OCI-LY3 (cell line): ENCODE measurements at regions not wholly inside any gene's neighbourhood (a gene's known extent, or its start where the extent isn't known, plus 50 kb on each side); places are given as distances from the start of the nearest gene placed in this dataset.

Experiments
- H2AFZ ChIP-seq: fragments of 200-600, 300-600 bp; shearing (Covaris generic); 2 replicates; pipeline ENCODE4 v1.6.0; 2014; ENCODE audit warnings: antibody characterized with exemption, low read depth, low read length
- H3K27ac ChIP-seq: fragments of 200-600, 300-600 bp; sonication (generic); 2 replicates; pipeline ENCODE4 v1.5.1; 2014; ENCODE audit warnings: mild to moderate bottlenecking, low read length, moderate library complexity, mixed read lengths
- H3K27me3 ChIP-seq: fragments of 200-600, 300-600 bp; sonication (generic); 2 replicates; pipeline ENCODE4 v1.6.1; 2014; ENCODE audit warnings: low read depth, low read length, mixed read lengths
- H3K36me3 ChIP-seq: fragments of 200-600, 300-600 bp; sonication (generic); replicated peaks from 2 replicates; pipeline ENCODE3; 2014; ENCODE audit warnings: low read depth, low read length, mixed read lengths
- H3K4me1 ChIP-seq: fragments of 300-600, 200-600 bp; sonication (generic); 2 replicates; pipeline ENCODE4 v1.6.1; 2014; ENCODE audit warnings: low read length, mixed read lengths
- H3K4me2 ChIP-seq: fragments of 200-600, 300-600 bp; sonication (generic); 2 replicates; pipeline ENCODE4 v1.6.1; 2014; ENCODE audit warnings: low read length, mixed read lengths
- H3K4me3 ChIP-seq: fragments of 300-600, 200-600 bp; sonication (generic); 2 replicates; pipeline ENCODE4 v1.5.1; 2014; ENCODE audit warnings: antibody characterized with exemption, mild to moderate bottlenecking, low read length, moderate library complexity
- H3K79me2 ChIP-seq: fragments of 300-600, 200-600 bp; shearing (Covaris generic); 2 replicates; pipeline ENCODE4 v1.6.1; 2014; ENCODE audit warnings: mild to moderate bottlenecking, low read length, mixed read lengths
- H3K9ac ChIP-seq: fragments of 300-600, 200-600 bp; shearing (Covaris generic); 2 replicates; pipeline ENCODE4 v1.6.0; 2014; ENCODE audit warnings: mild to moderate bottlenecking, low read length, moderate library complexity
- H3K9me3 ChIP-seq: fragments of 200-600, 300-600 bp; shearing (Covaris generic); 2 replicates; pipeline ENCODE4 v1.6.1; 2014; ENCODE audit warnings: low read length, mixed read lengths; ENCODE audit not compliant: insufficient read depth
- H4K20me1 ChIP-seq: fragments of 200-600, 300-600 bp; sonication (generic); 2 replicates; pipeline ENCODE4 v1.6.1; 2016; ENCODE audit warnings: low read length, mixed read lengths; ENCODE audit not compliant: insufficient read depth
- CTCF ChIP-seq: fragments of 200-600, 300-600 bp; sonication (generic); IDR thresholded peaks from 2 replicates; pipeline ENCODE4 v1.5.1; 2014; ENCODE audit warnings: antibody characterized with exemption, low read length, low read depth
- EZH2phosphoT487 ChIP-seq: fragments of 200-600 bp; shearing (Covaris generic); IDR thresholded peaks from 2 replicates; pipeline ENCODE4 v1.6.1; 2018; ENCODE audit warnings: antibody characterized with exemption, mixed run types, low read depth

GRCh38 chr1:87852410-87853161, 523.9 kb downstream of the LMO4 start:
- no peaks in the 10 kb centered on the region for H3K27me3 ChIP-seq
- no peak overlapping the region for H3K9ac ChIP-seq
- H3K36me3 ChIP-seq: no peaks in the 10 kb centered on the region
- no peaks in the 10 kb centered on the region for H4K20me1 ChIP-seq
- H3K4me3 ChIP-seq: no peak overlapping the region
- TF ChIP-seq EZH2phosphoT487: no peak
- no peak for TF ChIP-seq CTCF
- no peak overlapping the region for H2AFZ ChIP-seq
- no peaks in the 10 kb centered on the region for H3K79me2 ChIP-seq
- H3K4me1 ChIP-seq: no peaks in the 10 kb centered on the region
- H3K9me3 ChIP-seq: no peaks in the 10 kb centered on the region
- no peak overlapping the region for H3K4me2 ChIP-seq
- H3K27ac ChIP-seq: no peak overlapping the region

GRCh38 chr1:87853576-87854351, 525.1 kb downstream of the LMO4 start:
- Histone ChIP-seq H3K9ac (no peak overlapping the region), H3K4me1 (no peaks in the 10 kb centered on the region), H4K20me1 (no peaks in the 10 kb centered on the region), H3K9me3 (no peaks in the 10 kb centered on the region), H3K4me2 (no peak overlapping the region), H3K4me3 (no peak overlapping the region), H3K27ac (no peak overlapping the region), H2AFZ (no peak overlapping the region), H3K79me2 (no peaks in the 10 kb centered on the region), H3K36me3 (no peaks in the 10 kb centered on the region), H3K27me3 (no peaks in the 10 kb centered on the region)
- TF ChIP-seq EZH2phosphoT487 (no peak), CTCF (no peak)

- H3K27ac ChIP-seq: no peak overlapping the region
- H3K9ac ChIP-seq: no peak overlapping the region
- H2AFZ ChIP-seq: no peak overlapping the region
- H3K4me3 ChIP-seq: no peak overlapping the region
- TF ChIP-seq CTCF (no peak), EZH2phosphoT487 (no peak)
- H4K20me1 ChIP-seq: no peaks in the 10 kb centered on the region
- no peaks in the 10 kb centered on the region for H3K9me3 ChIP-seq
- H3K79me2 ChIP-seq: no peaks in the 10 kb centered on the region
- H3K27me3 ChIP-seq: no peaks in the 10 kb centered on the region
- peaks cover 3% of the 10 kb centered on the region; the same call in 1 of the 2 replicates for H3K4me1 ChIP-seq
- no peak overlapping the region for H3K4me2 ChIP-seq
- no peaks in the 10 kb centered on the region for H3K36me3 ChIP-seq
These were observed 534.6 kb downstream of the LMO4 start for GRCh38 chr1:87863317-87863716.

GRCh38 chr1:87864676-87865075, 536.0 kb downstream of the LMO4 start:
- H2AFZ ChIP-seq: no peak overlapping the region
- H3K9me3 ChIP-seq: no peaks in the 10 kb centered on the region
- H3K4me3 ChIP-seq: no peak overlapping the region
- H3K4me1 ChIP-seq: peaks cover 3% of the 10 kb centered on the region; the same call in 1 of the 2 replicates
- TF ChIP-seq EZH2phosphoT487 (no peak), CTCF (no peak)
- H3K79me2 ChIP-seq: no peaks in the 10 kb centered on the region
- H3K4me2 ChIP-seq: no peak overlapping the region
- H3K36me3 ChIP-seq: no peaks in the 10 kb centered on the region
- no peaks in the 10 kb centered on the region for H3K27me3 ChIP-seq
- no peak overlapping the region for H3K9ac ChIP-seq
- H3K27ac ChIP-seq: no peak overlapping the region
- no peaks in the 10 kb centered on the region for H4K20me1 ChIP-seq
